GM18520 (cell line): ENCODE measurements at regions not wholly inside any gene's neighbourhood (a gene's known extent, or its start where the extent isn't known, plus 50 kb on each side); places are given as distances from the start of the nearest gene placed in this dataset.

ENCODE experiments used
- ATAC-seq: cut with Tn5 transposase; IDR thresholded peaks from one replicate; pipeline ENCODE4 v1.9.1; 2021; ENCODE audit not compliant: unreplicated experiment

DNA sequence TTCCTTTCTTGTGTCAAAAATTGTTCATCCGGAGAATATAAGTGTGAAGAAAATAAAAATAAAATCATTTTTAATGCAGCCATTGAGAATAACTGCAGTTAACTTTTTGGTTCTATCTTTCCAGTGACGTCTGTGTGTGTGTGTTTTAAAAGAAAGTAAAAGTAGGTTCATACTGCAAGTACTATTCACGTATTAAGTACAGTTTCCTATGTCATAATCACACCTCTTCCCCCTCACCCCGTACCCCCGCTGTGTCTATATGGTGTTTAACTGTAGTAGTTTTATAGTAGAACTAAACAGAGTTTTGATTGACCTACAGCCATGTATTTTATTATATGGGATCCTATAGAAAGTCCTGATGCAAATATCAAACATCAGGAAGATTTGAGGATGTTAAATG lies 78.5 kb upstream of the CLCN4 start:
- ATAC-seq, result no peak

DNA sequence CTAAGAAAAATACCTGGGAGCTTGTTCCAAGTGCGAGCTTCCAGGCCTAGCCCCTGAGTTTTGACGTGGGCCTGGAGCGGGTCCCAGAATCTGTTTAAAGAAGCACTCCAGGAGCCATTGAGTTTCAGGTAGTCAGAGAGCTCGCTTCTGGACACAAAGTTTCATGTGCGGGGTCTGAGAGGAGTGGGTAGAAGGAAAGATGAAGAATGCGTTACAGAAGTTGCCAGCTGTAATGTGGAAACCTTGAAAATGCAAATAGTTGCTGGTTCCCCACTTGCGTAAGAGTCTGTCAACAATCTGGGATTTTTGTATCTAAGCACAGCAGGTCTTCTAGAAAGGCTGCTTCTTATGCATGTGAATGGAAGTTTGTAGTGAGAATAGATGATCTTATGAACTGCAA lies 77.5 kb upstream of the CLCN4 start:
- no peak for ATAC-seq

DNA sequence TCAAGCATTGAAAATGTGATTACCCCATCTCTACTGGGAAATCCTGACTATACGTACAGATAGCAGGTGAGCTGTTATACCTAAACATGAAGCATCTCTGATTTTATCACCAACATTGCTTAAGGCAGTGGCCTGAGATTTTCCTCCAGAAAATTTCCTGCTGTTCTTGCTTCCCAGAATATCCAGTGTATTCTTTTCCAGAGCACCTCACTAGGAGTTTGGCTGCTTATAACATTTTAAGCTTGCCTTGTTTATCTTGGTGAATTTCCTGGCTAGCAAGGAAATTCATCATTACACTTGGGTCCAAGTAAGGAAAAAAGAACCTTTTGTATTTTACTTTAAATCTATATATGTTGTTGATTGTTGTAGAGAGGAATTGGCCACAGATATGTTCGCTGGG lies 73.0 kb upstream of the CLCN4 start:
- no peak for ATAC-seq

DNA sequence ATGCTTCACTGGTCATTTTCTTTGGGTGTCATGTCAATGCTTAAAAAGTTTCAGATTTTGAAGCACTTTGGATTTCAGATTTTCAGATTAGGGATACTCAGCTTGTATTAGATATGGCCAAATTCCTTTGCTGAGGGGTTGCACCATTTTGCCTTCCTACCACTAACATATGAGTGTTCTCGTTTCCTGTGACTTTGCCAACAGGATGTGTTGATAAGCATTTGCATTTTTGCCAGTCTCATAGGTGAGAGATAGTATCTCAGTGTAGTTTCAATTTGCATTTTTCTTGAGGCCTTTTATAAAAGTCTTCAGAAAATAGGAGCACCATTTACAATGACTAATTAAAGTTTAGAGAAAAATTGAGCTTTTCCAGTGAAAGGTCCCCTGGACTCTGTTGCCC lies 71.6 kb upstream of the CLCN4 start:
- ATAC-seq, result peak; percentile 52

DNA sequence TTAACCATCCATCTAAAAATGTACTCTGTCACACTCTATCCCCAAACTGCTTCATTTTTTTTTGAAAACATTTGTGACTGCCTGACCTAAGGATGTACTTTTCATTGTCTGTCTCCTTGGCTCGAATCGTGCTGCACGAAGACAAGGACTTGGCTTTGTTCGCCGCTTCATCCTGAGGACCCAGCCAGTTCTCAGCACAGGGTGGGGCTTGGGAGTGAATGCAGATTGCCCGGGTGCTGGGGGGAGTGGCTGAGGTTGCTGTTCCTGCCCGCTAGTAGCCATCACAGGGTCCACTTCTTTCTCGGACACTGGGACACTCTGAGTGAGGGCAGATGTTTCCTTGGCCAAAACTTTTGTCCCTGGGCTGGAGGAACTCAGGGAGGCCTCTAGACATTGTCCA lies 70.1 kb upstream of the CLCN4 start:
- ATAC-seq, result no peak

DNA sequence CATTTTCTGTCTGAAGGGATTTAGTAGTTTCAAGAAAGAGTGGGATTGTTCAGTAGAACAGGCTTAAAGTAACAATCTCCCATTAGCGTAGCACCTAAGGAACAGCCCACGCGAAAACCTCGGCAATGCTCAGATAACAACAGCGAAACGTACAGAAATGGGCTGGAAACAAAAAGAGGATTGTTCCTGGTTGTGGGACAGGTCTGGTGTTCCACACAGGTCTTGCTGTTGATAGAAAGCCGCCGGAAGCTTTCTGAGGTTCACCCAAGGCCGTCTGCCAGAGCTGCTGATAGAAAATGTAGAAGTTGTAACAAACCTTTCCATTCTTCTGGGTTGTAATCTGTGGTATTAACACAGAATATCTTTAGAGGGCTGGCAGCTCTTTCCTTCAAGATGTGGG lies 69.4 kb upstream of the CLCN4 start:
- no peak for ATAC-seq

DNA sequence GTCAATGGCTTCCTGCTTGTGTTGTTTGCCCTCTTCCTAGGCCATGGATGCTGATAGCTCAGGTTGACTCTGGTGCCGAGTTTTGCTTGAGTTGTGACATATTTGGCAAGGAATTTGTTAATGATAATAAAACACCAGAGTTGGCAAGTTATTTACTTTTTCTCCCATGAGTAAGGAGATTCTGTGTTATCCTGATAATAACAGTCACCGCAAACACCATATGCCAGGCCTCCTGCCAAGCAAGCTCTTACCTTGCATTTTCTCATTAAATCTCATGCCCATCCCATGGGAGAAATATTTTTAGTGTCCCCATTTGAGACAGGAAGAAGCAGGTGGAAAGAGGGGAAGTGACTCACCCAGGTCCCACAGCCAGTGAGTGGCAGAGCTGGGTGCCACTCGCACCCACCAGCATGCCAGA lies 67.4 kb upstream of the CLCN4 start:
- no peak for ATAC-seq

DNA sequence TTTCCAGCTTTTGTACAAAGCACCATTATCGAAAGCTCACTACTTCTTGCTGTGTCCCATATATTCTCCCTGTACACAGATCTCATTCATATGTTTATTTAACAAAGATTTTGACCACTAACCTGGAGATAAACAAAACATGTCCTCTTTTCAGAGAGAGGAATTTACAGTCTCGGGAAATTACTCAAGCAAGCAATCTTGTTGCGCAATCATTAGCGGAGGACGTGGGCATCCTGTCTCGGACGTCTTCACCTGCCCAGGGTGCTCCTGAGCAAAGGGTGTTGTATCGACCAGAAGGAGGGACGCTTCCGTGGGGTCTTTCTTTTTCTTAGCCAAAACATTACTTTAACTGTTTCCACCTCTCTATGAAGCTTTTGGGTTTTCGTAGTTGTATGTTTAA lies 66.5 kb upstream of the CLCN4 start:
- no peak for ATAC-seq

DNA sequence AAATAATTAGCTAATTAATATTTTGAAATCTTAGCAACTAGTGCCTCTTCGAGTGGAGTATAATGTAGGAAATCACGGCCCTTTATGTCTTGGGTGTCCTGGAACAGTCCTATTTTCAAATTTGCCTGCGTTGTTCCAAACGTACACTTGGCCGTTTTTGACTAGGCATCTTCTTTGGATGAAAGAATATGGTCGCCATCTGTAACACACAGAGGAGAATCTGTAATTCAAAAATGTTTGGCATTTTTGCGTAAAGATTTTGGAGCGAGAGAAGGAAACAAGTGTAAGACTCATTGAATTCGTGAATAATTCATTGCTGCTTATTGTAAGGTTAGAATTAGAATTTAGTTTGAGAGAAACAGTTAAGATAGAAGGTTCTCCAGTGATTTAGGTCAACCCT lies 61.5 kb upstream of the CLCN4 start:
- ATAC-seq, result no peak

DNA sequence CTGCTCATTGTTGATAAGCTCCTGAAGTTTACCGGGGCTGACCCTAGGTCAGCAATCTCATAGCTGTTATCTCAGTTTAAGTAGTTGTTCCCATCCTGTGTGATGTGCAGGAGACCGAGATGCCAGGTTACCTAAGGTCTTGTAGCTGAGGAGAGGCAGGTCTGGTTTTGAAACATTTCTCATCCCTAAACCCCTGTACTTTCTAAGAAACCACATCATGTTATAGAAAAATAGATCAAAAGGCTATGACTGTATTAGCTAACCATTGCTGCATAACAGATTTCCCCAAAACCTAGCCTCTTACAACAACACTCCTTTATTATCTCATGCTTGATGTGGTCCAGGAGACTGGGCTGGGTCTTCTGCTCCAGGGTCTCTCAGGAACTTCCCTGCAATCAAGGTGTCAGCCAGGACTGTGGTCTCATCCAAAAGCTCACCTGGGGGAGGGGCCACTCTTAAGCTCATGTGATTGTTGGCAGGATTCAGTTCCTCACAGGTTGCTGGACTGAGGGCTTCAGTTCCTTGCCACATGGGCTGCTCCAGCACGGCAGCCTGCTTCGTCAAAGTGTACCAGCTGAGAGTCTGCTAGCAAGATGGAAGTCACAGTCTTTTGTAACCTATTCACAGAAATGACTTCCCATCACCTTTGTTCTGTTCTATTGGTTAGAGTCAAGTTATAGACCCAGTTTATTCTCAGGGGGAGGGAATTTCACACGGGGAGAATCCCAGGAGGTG lies 60.9 kb upstream of the CLCN4 start:
- no peak for ATAC-seq

DNA sequence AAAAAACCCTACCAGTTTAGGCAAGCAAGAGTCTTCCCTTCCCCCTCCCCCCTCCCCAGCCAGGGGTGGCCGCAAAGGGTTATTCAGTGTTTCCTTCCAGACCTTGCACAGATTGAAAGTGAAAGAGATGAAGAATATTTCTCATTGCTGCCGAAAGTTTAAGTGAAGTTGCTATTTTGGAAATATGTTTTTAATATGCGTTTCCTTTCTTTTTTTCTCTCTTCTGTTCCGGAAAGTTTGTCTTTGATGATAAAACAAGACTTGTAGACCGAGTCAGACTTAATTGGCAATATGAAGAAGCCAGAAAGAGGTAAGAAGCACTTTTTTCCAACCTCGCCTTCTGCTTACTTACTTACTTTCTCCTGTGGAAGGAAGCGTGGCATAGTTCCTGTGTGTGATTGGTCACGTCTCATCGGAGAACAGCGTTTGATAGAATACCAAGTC lies 58.5 kb upstream of the CLCN4 start:
- ATAC-seq, result peak; percentile 68

DNA sequence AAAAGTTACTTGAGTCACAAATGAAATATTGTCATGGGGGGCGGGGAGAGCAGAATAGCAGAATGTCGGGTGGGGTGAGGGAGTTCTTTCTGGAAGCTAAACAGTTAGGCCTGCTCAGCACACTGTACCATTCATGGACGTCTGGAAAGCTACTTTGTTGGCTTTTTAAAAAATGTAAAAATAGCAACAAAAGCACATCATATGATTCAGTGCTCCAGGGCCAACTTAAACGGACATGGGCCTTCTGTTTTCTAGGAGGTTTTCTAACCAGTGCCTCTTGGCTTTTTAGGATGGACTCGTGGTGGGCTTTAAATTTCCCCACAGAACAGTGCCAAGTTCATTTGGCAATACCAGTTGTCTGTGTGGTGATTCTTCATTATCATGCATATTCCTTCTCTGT lies 57.4 kb upstream of the CLCN4 start:
- ATAC-seq, result no peak

DNA sequence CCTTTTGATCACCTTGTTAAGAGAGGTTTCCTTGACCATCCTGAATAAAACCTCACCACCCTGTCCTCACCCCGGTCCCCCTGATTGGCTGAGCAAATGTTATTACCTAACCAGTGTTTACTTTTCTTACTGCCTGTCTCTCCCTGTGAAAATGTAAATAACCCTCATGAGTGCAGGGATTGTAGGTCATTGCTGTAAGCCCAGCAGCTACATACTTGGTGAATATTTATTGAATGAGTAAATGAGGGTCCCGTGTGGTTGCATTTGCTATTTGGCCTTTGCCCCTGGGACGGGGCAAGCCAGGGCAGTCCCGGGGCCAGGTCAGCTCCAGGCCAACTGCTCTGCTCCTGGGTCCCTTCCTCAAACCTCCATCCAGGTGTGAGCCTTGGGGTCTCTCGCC lies 55.5 kb upstream of the CLCN4 start:
- ATAC-seq, result no peak

DNA sequence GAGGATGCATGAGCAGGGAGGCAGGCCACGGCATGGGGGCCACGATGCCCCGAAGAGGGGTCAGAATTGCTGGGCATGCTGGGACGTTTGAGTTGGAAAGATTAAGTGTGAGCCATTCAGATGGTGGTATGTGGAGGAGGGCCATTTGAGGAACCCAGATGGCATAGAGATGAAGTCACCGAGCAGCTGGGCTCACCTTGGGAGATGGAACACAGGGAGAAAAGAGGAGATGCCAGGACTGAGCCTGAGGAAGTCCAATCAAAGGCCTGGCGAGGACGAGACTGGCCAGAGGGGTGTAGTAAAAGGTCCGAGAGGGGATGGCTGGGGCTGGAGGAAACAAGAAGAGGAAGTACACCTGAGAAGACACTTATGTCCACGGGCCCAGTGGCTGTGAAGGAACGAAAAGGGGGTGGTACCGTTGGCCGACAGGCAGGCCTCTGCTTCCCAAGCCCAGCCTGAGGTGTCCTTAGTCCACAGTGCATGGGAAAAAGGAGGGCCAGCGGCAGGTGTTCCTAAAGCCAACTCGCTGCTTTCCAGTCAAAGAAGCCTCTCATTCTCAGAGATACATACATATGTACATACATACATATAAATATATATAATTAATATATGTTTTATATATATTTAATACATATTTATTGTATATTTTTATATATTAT lies 54.6 kb upstream of the CLCN4 start:
- ATAC-seq, result no peak

DNA sequence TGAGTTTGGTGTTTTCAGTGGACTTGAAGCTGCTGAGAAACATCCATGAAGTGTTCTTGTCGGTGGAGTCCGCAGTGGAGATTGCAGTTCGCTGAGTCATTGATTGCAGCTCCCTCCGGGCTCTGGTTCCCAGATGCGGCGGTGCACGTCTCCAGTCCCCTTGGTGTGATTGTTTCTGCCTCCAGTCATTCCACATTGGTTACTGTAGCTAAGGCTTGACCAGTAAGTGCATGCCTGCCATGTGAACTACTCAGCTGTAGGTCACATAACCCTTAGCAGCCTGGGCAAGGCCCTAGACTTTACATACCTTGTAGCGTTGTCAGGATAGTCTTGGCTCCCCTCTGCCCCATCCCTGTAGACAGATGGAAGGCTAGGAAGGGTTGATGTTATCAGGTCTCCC lies 53.8 kb upstream of the CLCN4 start:
- ATAC-seq, result no peak

DNA sequence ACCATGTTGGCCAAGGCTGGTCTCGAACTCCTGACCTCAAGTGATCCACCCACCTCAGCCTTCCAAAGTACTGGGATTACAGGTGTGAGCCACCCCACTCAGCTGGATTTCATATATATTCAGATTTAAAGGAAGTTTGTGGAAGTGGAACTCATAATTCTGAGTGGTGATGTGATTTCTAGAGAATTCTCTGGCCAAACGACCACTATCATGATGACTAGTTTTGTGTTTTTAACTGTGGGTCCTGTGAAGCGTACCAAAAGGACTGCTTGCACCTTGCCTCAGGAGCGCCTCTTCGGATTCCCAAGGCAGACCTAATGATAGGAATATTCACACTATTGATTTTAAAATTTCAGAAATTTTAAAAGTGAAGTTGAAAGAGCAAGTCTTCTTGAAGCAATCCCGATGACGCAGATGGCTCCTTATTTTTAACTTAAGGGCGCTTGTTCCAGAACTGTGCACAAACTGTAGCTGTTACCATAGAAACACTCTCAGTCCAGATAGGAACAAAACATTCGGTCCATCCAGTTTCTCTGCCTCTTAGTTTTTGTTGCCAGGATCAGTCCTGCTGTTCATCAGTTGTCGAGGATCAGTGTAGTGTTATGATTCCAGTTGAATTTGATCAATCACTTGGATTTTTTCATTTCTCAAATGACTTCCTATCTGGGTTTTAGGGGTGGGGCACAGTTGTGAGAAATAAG lies 51.7 kb upstream of the CLCN4 start:
- no peak for ATAC-seq

DNA sequence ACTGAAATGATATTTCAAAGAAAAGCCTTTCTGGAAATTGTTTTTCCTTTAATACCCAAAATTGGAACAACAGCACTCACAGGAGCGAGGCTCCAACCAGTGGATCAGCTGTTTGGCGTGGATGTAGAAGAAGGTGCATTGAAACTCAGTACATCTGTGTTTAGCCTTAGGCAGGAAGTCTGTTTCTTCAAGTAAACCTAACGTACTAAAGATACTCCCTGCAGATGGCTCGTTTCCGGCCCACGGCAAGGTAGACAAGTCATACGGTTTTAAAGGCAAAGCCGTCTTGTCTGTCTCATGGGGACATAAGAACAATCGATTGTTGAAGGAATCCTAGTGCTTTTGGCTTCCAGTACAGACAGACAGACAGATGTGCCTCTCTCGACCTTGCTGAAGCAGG lies 50.0 kb upstream of the CLCN4 start:
- ATAC-seq, result peak; percentile 40
